Upper lobe of right lung (tissue), 1 donor: ENCODE measurements at regions not wholly inside any gene's neighbourhood (a gene's known extent, or its start where the extent isn't known, plus 50 kb on each side); places are given as distances from the start of the nearest gene placed in this dataset.

Source experiments
- ATAC-seq: fragments of 200-7000 bp; cut with Tn5 transposase; one replicate; pipeline ENCODE4 v1.9.1; 2020; ENCODE audit warnings: mild to moderate bottlenecking, moderate library complexity
- DNase-seq: peaks from one replicate; pipeline ENCODE4 v3.0.0-alpha.2; 2020
- H3K27ac ChIP-seq: fragments of 200-600 bp; one replicate; pipeline ENCODE4 v1.8.0; 2022
- H3K27me3 ChIP-seq: fragments of 200-600 bp; one replicate; pipeline ENCODE4 v1.8.0; 2022; ENCODE audit warnings: mild to moderate bottlenecking
- H3K36me3 ChIP-seq: fragments of 200-600 bp; one replicate; pipeline ENCODE4 v1.8.0; 2022
- H3K4me1 ChIP-seq: fragments of 200-600 bp; one replicate; pipeline ENCODE4 v1.8.0; 2022
- H3K4me3 ChIP-seq: fragments of 200-600 bp; one replicate; pipeline ENCODE4 v1.8.0; 2022; ENCODE audit warnings: mild to moderate bottlenecking
- H3K9me3 ChIP-seq: fragments of 200-600 bp; one replicate; pipeline ENCODE4 v1.8.0; 2022
- intact Hi-C: fragments of 100-400 bp; cut with DNase I; formaldehyde crosslinking; loops from one replicate; pipeline ENCODE4 v1.11.0; 2022
- TF ChIP-seq, protein P1 (sequence below): fragments of 200-600 bp; IDR thresholded peaks from one replicate; pipeline ENCODE4 v1.8.0; 2022; ENCODE audit warnings: antibody characterized with exemption
- donor health status: DM: no; HTN: yes; CAD: no; lungs with severe emphysema.

GRCh38 chr2:9156483-9156882 is 50.1 kb upstream of the ASAP2 start:
- no peaks in the 10 kb centered on the region for H3K9me3 ChIP-seq
- DNase-seq (no peak), ATAC-seq (no peak)
- H3K4me3 ChIP-seq, result no peak overlapping the region
- no peak overlapping the region for H3K27ac ChIP-seq
- peaks cover 10% of the 10 kb centered on the region for H3K4me1 ChIP-seq
- TF ChIP-seq, protein P1, sequence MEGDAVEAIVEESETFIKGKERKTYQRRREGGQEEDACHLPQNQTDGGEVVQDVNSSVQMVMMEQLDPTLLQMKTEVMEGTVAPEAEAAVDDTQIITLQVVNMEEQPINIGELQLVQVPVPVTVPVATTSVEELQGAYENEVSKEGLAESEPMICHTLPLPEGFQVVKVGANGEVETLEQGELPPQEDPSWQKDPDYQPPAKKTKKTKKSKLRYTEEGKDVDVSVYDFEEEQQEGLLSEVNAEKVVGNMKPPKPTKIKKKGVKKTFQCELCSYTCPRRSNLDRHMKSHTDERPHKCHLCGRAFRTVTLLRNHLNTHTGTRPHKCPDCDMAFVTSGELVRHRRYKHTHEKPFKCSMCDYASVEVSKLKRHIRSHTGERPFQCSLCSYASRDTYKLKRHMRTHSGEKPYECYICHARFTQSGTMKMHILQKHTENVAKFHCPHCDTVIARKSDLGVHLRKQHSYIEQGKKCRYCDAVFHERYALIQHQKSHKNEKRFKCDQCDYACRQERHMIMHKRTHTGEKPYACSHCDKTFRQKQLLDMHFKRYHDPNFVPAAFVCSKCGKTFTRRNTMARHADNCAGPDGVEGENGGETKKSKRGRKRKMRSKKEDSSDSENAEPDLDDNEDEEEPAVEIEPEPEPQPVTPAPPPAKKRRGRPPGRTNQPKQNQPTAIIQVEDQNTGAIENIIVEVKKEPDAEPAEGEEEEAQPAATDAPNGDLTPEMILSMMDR, result no peak
- H3K27me3 ChIP-seq, result no peaks in the 10 kb centered on the region
- H3K36me3 ChIP-seq, result no peaks in the 10 kb centered on the region
- intact Hi-C loops, result no loop called here

- Histone ChIP-seq H3K4me1 (peaks cover 10% of the 10 kb centered on the region), H3K36me3 (no peaks in the 10 kb centered on the region), H3K27ac (no peak overlapping the region), H3K4me3 (no peak overlapping the region), H3K27me3 (no peaks in the 10 kb centered on the region), H3K9me3 (no peaks in the 10 kb centered on the region)
- TF ChIP-seq, protein P1, result no peak
- ATAC-seq, result no peak
- no peak for DNase-seq
- intact Hi-C loops, result no loop called here
Measured at GRCh38 chr2:9154061-9154460, 52.6 kb upstream of the ASAP2 start.

DNA sequence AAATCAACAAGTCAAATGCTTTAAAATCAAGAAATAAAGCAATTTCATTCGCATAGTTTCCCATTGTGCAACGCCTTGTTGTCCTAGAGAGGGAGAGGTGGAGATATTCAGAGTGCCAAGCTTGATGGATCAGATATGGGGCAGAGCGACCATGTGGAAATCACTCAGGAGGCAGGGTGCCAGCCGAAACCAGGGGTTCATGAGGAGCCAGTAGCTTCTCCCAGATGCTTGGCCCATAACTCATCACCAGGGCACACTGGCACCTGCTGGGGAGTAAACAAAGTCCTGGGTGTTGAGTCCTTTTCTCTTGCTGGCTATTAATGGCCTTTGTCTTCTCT is 53.0 kb upstream of the ASAP2 start:
- H3K9me3 ChIP-seq, result no peaks in the 10 kb centered on the region
- no peaks in the 10 kb centered on the region for H3K27me3 ChIP-seq
- no peak overlapping the region for H3K4me3 ChIP-seq
- DNase-seq (no peak), ATAC-seq (no peak)
- TF ChIP-seq, protein P1, result no peak
- H3K4me1 ChIP-seq, result peaks cover 10% of the 10 kb centered on the region
- intact Hi-C loops, result no loop called here
- no peak overlapping the region for H3K27ac ChIP-seq
- H3K36me3 ChIP-seq, result no peaks in the 10 kb centered on the region

GRCh38 chr2:9152975-9153642 is 53.5 kb upstream of the ASAP2 start:
- Histone ChIP-seq H3K36me3 (no peaks in the 10 kb centered on the region), H3K4me3 (no peak overlapping the region), H3K27me3 (no peaks in the 10 kb centered on the region), H3K9me3 (no peaks in the 10 kb centered on the region), H3K4me1 (peaks cover 10% of the 10 kb centered on the region), H3K27ac (no peak overlapping the region)
- intact Hi-C loops, result no loop called here
- TF ChIP-seq, protein P1, result no peak
- no peak for ATAC-seq
- DNase-seq, result no peak

GRCh38 chr2:9150906-9151305 is 55.7 kb upstream of the ASAP2 start:
- ATAC-seq, result no peak
- Histone ChIP-seq H3K27me3 (no peaks in the 10 kb centered on the region), H3K4me1 (peaks cover 10% of the 10 kb centered on the region), H3K36me3 (no peaks in the 10 kb centered on the region), H3K4me3 (no peak overlapping the region), H3K9me3 (no peaks in the 10 kb centered on the region), H3K27ac (no peak overlapping the region)
- intact Hi-C loops, result no loop called here
- peak; percentile 23 for DNase-seq
- TF ChIP-seq, protein P1, result no peak

DNA sequence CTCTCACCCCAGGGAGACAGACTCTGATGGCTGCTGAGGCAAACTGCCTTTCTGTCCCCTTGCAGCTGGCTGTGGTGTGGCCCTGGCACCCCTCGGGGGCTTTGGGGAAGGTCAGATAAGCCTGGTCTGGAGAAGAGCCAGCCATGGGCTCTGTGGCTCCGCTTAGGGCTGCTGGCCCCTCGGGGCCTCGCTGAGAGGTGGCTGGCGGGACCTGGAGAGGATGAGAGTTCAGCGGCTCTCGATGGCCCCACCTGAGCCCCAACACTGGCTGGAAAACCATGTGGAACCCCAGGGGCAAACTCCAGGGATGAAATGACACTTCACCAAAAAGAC is 56.1 kb upstream of the ASAP2 start:
- Histone ChIP-seq H3K4me3 (no peak overlapping the region), H3K36me3 (no peaks in the 10 kb centered on the region), H3K27ac (no peak overlapping the region), H3K27me3 (no peaks in the 10 kb centered on the region), H3K9me3 (no peaks in the 10 kb centered on the region), H3K4me1 (peaks cover 10% of the 10 kb centered on the region)
- TF ChIP-seq, protein P1, result no peak
- DNase-seq, result no peak
- ATAC-seq, result no peak
- intact Hi-C loops, result no loop called here
